NB4 (cell line): ENCODE measurements at regions not wholly inside any gene's neighbourhood (a gene's known extent, or its start where the extent isn't known, plus 50 kb on each side); places are given as distances from the start of the nearest gene placed in this dataset.

ENCODE experiments used
- DNase-seq: peaks from one replicate; pipeline ENCODE4 v3.0.0; 2010; ENCODE audit warnings: low read depth
- H3K4me3 ChIP-seq: one replicate; pipeline ENCODE4 v1.5.1; 2011; ENCODE audit warnings: mild to moderate bottlenecking, low read depth, low read length, moderate library complexity
- CTCF ChIP-seq: IDR thresholded peaks from one replicate; pipeline ENCODE4 v1.5.1; 2012; ENCODE audit warnings: low read depth, low read length
- MAX ChIP-seq: IDR thresholded peaks from 2 replicates; pipeline ENCODE4 v1.6.1; 2011; ENCODE audit warnings: low read depth, low read length
- MYC ChIP-seq: IDR thresholded peaks from 2 replicates; pipeline ENCODE4 v1.6.1; 2011; ENCODE audit warnings: low read depth, low read length
- POLR2A ChIP-seq: IDR thresholded peaks from 2 replicates; pipeline ENCODE4 v1.6.1; 2011; ENCODE audit warnings: mild to moderate bottlenecking; ENCODE audit not compliant: insufficient read length; ENCODE audit errors: extremely low read depth

GRCh38 chr1:182128502-182128901 lies 67.0 kb upstream of the ZNF648 start:
- H3K4me3 ChIP-seq = no peak overlapping the region
- TF ChIP-seq POLR2A (no peak), MAX (no peak), CTCF (no peak), MYC (no peak)
- no peak for DNase-seq

GRCh38 chr1:182127656-182128055 lies 66.1 kb upstream of the ZNF648 start:
- no peak for DNase-seq
- H3K4me3 ChIP-seq = no peak overlapping the region
- TF ChIP-seq MYC (no peak), MAX (no peak), CTCF (no peak), POLR2A (no peak)

GRCh38 chr1:182126272-182126800 lies 64.8 kb upstream of the ZNF648 start:
- H3K4me3 ChIP-seq = no peak overlapping the region
- TF ChIP-seq POLR2A (no peak), MAX (no peak), CTCF (no peak), MYC (no peak)
- no peak for DNase-seq

- DNase-seq = no peak
- no peak overlapping the region for H3K4me3 ChIP-seq
- TF ChIP-seq MAX (no peak), POLR2A (no peak), CTCF (no peak), MYC (no peak)
These were observed 61.4 kb upstream of the ZNF648 start for GRCh38 chr1:182122913-182123260.

GRCh38 chr1:182122256-182122912 lies 60.9 kb upstream of the ZNF648 start:
- DNase-seq = no peak
- no peak overlapping the region for H3K4me3 ChIP-seq
- no peak for TF ChIP-seq MYC
- no peak for TF ChIP-seq POLR2A
- no peak for TF ChIP-seq CTCF
- TF ChIP-seq MAX = no peak
